MM.1S (cell line): ENCODE measurements at regions not wholly inside any gene's neighbourhood (a gene's known extent, or its start where the extent isn't known, plus 50 kb on each side); places are given as distances from the start of the nearest gene placed in this dataset.

Experiments used
- EZH2 ChIP-seq: fragments of 300-600 bp; sonication (generic); optimal IDR thresholded peaks from 2 replicates; pipeline ENCODE3; 2017; ENCODE audit warnings: low read depth, mild to moderate bottlenecking, antibody characterized with exemption, low read length, mixed read lengths
- EZH2phosphoT487 ChIP-seq: fragments of 300-600 bp; sonication (generic); IDR thresholded peaks from 2 replicates; pipeline ENCODE4 v1.6.1; 2018; ENCODE audit warnings: antibody characterized with exemption, low read length
- TF ChIP-seq, protein P1 (sequence below): fragments of 300-600 bp; sonication (generic); IDR thresholded peaks from 2 replicates; pipeline ENCODE4 v1.5.1; 2016; ENCODE audit warnings: antibody characterized with exemption, low read length, mixed read lengths

DNA sequence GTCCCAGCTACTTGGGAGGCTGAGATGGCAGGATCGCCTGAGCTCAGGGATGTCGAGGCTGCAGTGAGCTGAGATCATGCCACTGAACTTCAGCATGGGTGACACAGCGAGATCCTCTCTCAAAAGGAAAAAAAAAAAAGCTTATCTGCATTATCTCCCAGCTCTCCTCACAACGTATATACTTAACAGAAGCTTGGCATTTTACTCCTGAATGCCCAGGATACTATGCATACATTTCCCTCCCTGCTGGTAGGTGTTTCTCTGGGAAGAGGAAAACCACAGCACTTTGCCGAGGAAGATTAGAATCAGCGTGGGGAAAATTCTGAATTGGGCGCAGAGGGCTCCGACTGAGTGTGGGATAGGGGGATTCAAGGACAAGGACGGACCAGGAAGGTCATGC lies 800.6 kb downstream of the DHX35 start:
- TF ChIP-seq, protein P1, sequence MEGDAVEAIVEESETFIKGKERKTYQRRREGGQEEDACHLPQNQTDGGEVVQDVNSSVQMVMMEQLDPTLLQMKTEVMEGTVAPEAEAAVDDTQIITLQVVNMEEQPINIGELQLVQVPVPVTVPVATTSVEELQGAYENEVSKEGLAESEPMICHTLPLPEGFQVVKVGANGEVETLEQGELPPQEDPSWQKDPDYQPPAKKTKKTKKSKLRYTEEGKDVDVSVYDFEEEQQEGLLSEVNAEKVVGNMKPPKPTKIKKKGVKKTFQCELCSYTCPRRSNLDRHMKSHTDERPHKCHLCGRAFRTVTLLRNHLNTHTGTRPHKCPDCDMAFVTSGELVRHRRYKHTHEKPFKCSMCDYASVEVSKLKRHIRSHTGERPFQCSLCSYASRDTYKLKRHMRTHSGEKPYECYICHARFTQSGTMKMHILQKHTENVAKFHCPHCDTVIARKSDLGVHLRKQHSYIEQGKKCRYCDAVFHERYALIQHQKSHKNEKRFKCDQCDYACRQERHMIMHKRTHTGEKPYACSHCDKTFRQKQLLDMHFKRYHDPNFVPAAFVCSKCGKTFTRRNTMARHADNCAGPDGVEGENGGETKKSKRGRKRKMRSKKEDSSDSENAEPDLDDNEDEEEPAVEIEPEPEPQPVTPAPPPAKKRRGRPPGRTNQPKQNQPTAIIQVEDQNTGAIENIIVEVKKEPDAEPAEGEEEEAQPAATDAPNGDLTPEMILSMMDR: no peak
- no peak for TF ChIP-seq EZH2phosphoT487
- TF ChIP-seq EZH2: no peak
